ENCODE measurements at regions not wholly inside any gene's neighbourhood (a gene's known extent, or its start where the extent isn't known, plus 50 kb on each side); places are given as distances from the start of the nearest gene placed in this dataset.

GRCh38 chr15:39479911-39480310, 101.0 kb upstream of the THBS1 start:
- in situ Hi-C loops (cut with HindIII; ENCODE audit: low pct_unique_long_range_greater_than_20kb, low sequenced_read_pairs), result no loop called here

GRCh38 chr15:39482459-39482858, 98.4 kb upstream of the THBS1 start:
- POLR2A ChIA-PET, result no interaction called here
- intact Hi-C loops (cut with micrococcal nuclease; ENCODE audit: unreplicated experiment) (no loop called here), in situ Hi-C loops (cut with HindIII; ENCODE audit: low pct_unique_long_range_greater_than_20kb, low sequenced_read_pairs) (no loop called here)
- Histone ChIP-seq H3K4me3 (ENCODE audit: low read depth in 2 of 2, low read length in 2 of 2) (no peak overlapping the region), H3K27me3 (ENCODE audit: control insufficient read depth, insufficient read depth, low read length) (no peaks in the 10 kb centered on the region), H3K9me3 (ENCODE audit: control insufficient read depth, insufficient read depth, low read depth, low read length) (no peaks in the 10 kb centered on the region), H3K36me3 (ENCODE audit: control insufficient read depth, insufficient read depth, low read length) (no peaks in the 10 kb centered on the region), H3K27ac (ENCODE audit: low read length) (no peak overlapping the region), H3K4me1 (ENCODE audit: control insufficient read depth, insufficient read depth, low read length) (no peaks in the 10 kb centered on the region)
- CTCF ChIA-PET, result no interaction called here
- no TSS peak for BruUV-seq (replicated peaks)
- ATAC-seq (no peak), DNase-seq (ENCODE audit: low read depth, low spot score) (no peak)
- TF ChIP-seq CTCF (IDR thresholded peaks at IDR 0.05), result no peak
- no peak for TF ChIP-seq POLR2AphosphoS5 (IDR thresholded peaks at IDR 0.05; ENCODE audit: low read depth, low read length)
- no peak for TF ChIP-seq TCF7L2 (IDR thresholded peaks at IDR 0.05; ENCODE audit: low read depth, low read length)
- no peak for TF ChIP-seq SIN3A (IDR thresholded peaks at IDR 0.05; ENCODE audit: borderline replicate concordance, insufficient read depth, low read depth, low read length)
- TF ChIP-seq, protein P1, sequence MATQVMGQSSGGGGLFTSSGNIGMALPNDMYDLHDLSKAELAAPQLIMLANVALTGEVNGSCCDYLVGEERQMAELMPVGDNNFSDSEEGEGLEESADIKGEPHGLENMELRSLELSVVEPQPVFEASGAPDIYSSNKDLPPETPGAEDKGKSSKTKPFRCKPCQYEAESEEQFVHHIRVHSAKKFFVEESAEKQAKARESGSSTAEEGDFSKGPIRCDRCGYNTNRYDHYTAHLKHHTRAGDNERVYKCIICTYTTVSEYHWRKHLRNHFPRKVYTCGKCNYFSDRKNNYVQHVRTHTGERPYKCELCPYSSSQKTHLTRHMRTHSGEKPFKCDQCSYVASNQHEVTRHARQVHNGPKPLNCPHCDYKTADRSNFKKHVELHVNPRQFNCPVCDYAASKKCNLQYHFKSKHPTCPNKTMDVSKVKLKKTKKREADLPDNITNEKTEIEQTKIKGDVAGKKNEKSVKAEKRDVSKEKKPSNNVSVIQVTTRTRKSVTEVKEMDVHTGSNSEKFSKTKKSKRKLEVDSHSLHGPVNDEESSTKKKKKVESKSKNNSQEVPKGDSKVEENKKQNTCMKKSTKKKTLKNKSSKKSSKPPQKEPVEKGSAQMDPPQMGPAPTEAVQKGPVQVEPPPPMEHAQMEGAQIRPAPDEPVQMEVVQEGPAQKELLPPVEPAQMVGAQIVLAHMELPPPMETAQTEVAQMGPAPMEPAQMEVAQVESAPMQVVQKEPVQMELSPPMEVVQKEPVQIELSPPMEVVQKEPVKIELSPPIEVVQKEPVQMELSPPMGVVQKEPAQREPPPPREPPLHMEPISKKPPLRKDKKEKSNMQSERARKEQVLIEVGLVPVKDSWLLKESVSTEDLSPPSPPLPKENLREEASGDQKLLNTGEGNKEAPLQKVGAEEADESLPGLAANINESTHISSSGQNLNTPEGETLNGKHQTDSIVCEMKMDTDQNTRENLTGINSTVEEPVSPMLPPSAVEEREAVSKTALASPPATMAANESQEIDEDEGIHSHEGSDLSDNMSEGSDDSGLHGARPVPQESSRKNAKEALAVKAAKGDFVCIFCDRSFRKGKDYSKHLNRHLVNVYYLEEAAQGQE (IDR thresholded peaks at IDR 0.05; ENCODE audit: insufficient read depth in 1 of 2, low read depth in 2 of 2, low read length in 1 of 2), result no peak

More at GRCh38 chr15:39479911-39480310, 101.0 kb upstream of the THBS1 start:
- Histone ChIP-seq H3K36me3 (ENCODE audit: control insufficient read depth, insufficient read depth, low read length) (no peaks in the 10 kb centered on the region), H3K9me3 (ENCODE audit: control insufficient read depth, insufficient read depth, low read depth, low read length) (no peaks in the 10 kb centered on the region), H3K4me3 (ENCODE audit: low read depth in 2 of 2, low read length in 2 of 2) (no peak overlapping the region), H3K27me3 (ENCODE audit: control insufficient read depth, insufficient read depth, low read length) (no peaks in the 10 kb centered on the region), H3K27ac (ENCODE audit: low read length) (no peak overlapping the region), H3K4me1 (ENCODE audit: control insufficient read depth, insufficient read depth, low read length) (no peaks in the 10 kb centered on the region)
- TF ChIP-seq SIN3A (IDR thresholded peaks at IDR 0.05; ENCODE audit: borderline replicate concordance, insufficient read depth, low read depth, low read length) (no peak), POLR2AphosphoS5 (IDR thresholded peaks at IDR 0.05; ENCODE audit: low read depth, low read length) (no peak), CTCF (IDR thresholded peaks at IDR 0.05) (no peak), TCF7L2 (IDR thresholded peaks at IDR 0.05; ENCODE audit: low read depth, low read length) (no peak)
- TF ChIP-seq, protein P1 (IDR thresholded peaks at IDR 0.05; ENCODE audit: insufficient read depth in 1 of 2, low read depth in 2 of 2, low read length in 1 of 2), result no peak
- DNase-seq (ENCODE audit: low read depth, low spot score) (no peak), ATAC-seq (no peak)
- intact Hi-C loops (cut with micrococcal nuclease; ENCODE audit: unreplicated experiment), result no loop called here
- no TSS peak for BruUV-seq (replicated peaks)
- ChIA-PET CTCF (interaction anchor here (0.6 kb wide), 1 partner anchor 778 kb away, joined by 3 read pairs; no protein-coding TSS in a partner anchor), POLR2A (no interaction called here)

Measured in Panc1 (cell line).